ENCODE measurements at regions not wholly inside any gene's neighbourhood (a gene's known extent, or its start where the extent isn't known, plus 50 kb on each side); places are given as distances from the start of the nearest gene placed in this dataset.

GRCh38 chr2:64836566-64836965 is 152.6 kb upstream of the SLC1A4 start:
- Histone ChIP-seq H3K4me1 (ENCODE audit: control insufficient read depth, insufficient read depth, low read length) (peaks cover 14% of the 10 kb centered on the region), H2AFZ (replicated peaks; ENCODE audit: low read length, poor library complexity) (peak overlapping the region; percentile 59), H3K79me1 (ENCODE audit: low read depth in 1 of 2, low read length in 2 of 2) (peaks cover 0 to 5% of the 10 kb centered on the region in 2 experiments; a peak in 2 of 4 replicates), H3K9ac (ENCODE audit: low read depth, low read length) (no peak overlapping the region), H3K36me3 (ENCODE audit: control insufficient read depth, insufficient read depth, low read length) (no peaks in the 10 kb centered on the region), H4K91ac (ENCODE audit: insufficient read depth, low read depth, low read length) (peak overlapping the region; percentile 68; the same call in 1 of the 2 replicates), H3K23ac (ENCODE audit: low read depth, low read length) (no peak overlapping the region), H3K4ac (ENCODE audit: low read depth, low read length) (peak overlapping the region; percentile 59; the same call in 1 of the 2 replicates), H3K4me3 (ENCODE audit: insufficient read depth, low read depth, low read length) (no peak overlapping the region), H3K27ac (ENCODE audit: insufficient read depth, low read length) (no peak overlapping the region), H2BK120ac (ENCODE audit: low read depth, low read length) (peak overlapping the region; percentile 44; the same call in 1 of the 2 replicates), H3K9me1 (ENCODE audit: insufficient read depth, low read length) (peaks cover 17% of the 10 kb centered on the region), H3K4me2 (ENCODE audit: low read depth, low read length) (no peak overlapping the region), H3K27me3 (ENCODE audit: control insufficient read depth, insufficient read depth, low read length) (no peaks in the 10 kb centered on the region), H2BK20ac (ENCODE audit: low read depth, low read length) (no peak overlapping the region; the same call in 1 of the 2 replicates), H3K9me3 (ENCODE audit: control insufficient read depth, insufficient read depth, low read length) (no peaks in the 10 kb centered on the region), H3K18ac (ENCODE audit: low read depth, low read length) (no peak overlapping the region), H2AK9ac (replicated peaks; ENCODE audit: low read depth, low read length, poor library complexity) (peak overlapping the region; percentile 62), H4K5ac (ENCODE audit: low read depth, low read length) (no peak overlapping the region; the same call in 1 of the 2 replicates), H2BK5ac (ENCODE audit: low read depth, low read length, poor library complexity, severe bottlenecking) (peak overlapping the region; percentile 16), H2AK5ac (ENCODE audit: low read depth, low read length) (no peak overlapping the region), H3K14ac (replicated peaks; ENCODE audit: low read depth, low read length) (no peak overlapping the region), H4K20me1 (ENCODE audit: insufficient read depth, low read length) (no peaks in the 10 kb centered on the region), H4K8ac (ENCODE audit: low read depth in 2 of 2, low read length in 2 of 2) (no peak overlapping the region; a peak in 1 of 4 replicates), H2BK15ac (ENCODE audit: low read depth, low read length) (0 out of 3 replicates have a peak overlapping the region, but pooled peaks have one; percentile 46), H3K56ac (ENCODE audit: extremely low read depth, insufficient read depth, low read length) (no peak overlapping the region)
- TF ChIP-seq CTCF (conservative IDR thresholded peaks at IDR 0.05; ENCODE audit: low read depth, low read length), result no peak
- no peak for TF ChIP-seq RCOR1 (IDR thresholded peaks at IDR 0.05; ENCODE audit: insufficient replicate concordance, low read length)
- no peak for TF ChIP-seq FOS (IDR thresholded peaks at IDR 0.05; ENCODE audit: low read depth, low read length)
- TF ChIP-seq, protein P1, sequence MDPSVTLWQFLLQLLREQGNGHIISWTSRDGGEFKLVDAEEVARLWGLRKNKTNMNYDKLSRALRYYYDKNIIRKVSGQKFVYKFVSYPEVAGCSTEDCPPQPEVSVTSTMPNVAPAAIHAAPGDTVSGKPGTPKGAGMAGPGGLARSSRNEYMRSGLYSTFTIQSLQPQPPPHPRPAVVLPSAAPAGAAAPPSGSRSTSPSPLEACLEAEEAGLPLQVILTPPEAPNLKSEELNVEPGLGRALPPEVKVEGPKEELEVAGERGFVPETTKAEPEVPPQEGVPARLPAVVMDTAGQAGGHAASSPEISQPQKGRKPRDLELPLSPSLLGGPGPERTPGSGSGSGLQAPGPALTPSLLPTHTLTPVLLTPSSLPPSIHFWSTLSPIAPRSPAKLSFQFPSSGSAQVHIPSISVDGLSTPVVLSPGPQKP (IDR thresholded peaks at IDR 0.05; ENCODE audit: borderline replicate concordance, low read depth, low read length), result no peak
- TF ChIP-seq NFE2L2 (IDR thresholded peaks at IDR 0.05; ENCODE audit: low read depth, low read length), result no peak
- no peak for TF ChIP-seq MAFK (IDR thresholded peaks at IDR 0.05; ENCODE audit: low read depth, low read length)
- TF ChIP-seq RFX5 (IDR thresholded peaks at IDR 0.05; ENCODE audit: low read depth, low read length), result no peak
- TF ChIP-seq POLR2A (IDR thresholded peaks at IDR 0.05; ENCODE audit: low read depth, low read length), result no peak
- TF ChIP-seq CEBPB (IDR thresholded peaks at IDR 0.05; ENCODE audit: low read depth, low read length), result no peak
- no TSS peak for BruUV-seq (replicated peaks)
- intact Hi-C loops (cut with micrococcal nuclease) (no loop called here), in situ Hi-C loops (cut with MboI; ENCODE audit: low sequenced_read_pairs) (no loop called here), dilution Hi-C loops (cut with HindIII; ENCODE audit: low sequenced_read_pairs, unreplicated experiment) (no loop called here)
- ChIA-PET POLR2A (ENCODE audit: unreplicated experiment) (no interaction called here), CTCF (no interaction called here)
- ATAC-seq (ENCODE audit: low read depth), result no peak
- DNase-seq, result no peak
- no CpG with 5 or more reads among the region's 5 CpGs for WGBS, 2 experiments (ENCODE audit: extremely low coverage in 2 of 2, insufficient read length in 1 of 2)

Measured in IMR-90 (cell line).